Peyer's patch (tissue), 4 donors: ENCODE measurements at regions not wholly inside any gene's neighbourhood (a gene's known extent, or its start where the extent isn't known, plus 50 kb on each side); places are given as distances from the start of the nearest gene placed in this dataset.

Experiments
- CTCF ChIP-seq, 6 experiments: fragments of 450-650 bp in 4 of 6; fragments of 200-600 bp in 2 of 6; sonication (generic) in 1 of 6; IDR thresholded peaks; one replicate each; pipeline ENCODE4 v1.5.1; 2017 to 2019; ENCODE audit warnings: antibody characterized with exemption in 6 of 6, mild to moderate bottlenecking in 3 of 6, moderate library complexity in 1 of 6
- POLR2A ChIP-seq, 2 donors: fragments of 450-650 bp; IDR thresholded peaks; one replicate each; pipeline ENCODE4 v1.5.1; 2017; ENCODE audit warnings: antibody characterized with exemption in 2 of 2, mild to moderate bottlenecking in 2 of 2, moderate library complexity in 2 of 2

DNA sequence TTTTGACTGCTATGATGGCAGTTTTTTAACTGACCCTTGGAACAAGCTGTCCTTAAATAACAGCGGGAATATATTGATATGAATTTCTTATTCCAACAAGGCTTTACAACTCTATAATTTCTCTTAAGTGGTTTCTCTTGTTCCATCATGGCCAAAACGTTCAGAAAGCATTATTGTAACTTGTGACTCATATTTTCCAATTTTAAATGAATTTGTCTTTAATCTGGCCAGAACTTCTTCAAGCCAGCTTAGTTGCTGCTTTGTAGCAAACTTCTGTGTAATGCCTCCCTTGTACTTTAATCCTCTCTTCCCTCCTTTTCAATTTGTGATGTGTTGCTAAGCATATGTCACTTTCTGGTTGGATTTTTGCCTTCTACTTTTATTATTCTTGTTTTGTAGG is 271.9 kb downstream of the KIF20B start:
- TF ChIP-seq CTCF (IDR thresholded peaks at IDR 0.05) (no peak), POLR2A (IDR thresholded peaks at IDR 0.05) (no peak)
